ENCODE measurements at regions not wholly inside any gene's neighbourhood (a gene's known extent, or its start where the extent isn't known, plus 50 kb on each side); places are given as distances from the start of the nearest gene placed in this dataset.

DNA sequence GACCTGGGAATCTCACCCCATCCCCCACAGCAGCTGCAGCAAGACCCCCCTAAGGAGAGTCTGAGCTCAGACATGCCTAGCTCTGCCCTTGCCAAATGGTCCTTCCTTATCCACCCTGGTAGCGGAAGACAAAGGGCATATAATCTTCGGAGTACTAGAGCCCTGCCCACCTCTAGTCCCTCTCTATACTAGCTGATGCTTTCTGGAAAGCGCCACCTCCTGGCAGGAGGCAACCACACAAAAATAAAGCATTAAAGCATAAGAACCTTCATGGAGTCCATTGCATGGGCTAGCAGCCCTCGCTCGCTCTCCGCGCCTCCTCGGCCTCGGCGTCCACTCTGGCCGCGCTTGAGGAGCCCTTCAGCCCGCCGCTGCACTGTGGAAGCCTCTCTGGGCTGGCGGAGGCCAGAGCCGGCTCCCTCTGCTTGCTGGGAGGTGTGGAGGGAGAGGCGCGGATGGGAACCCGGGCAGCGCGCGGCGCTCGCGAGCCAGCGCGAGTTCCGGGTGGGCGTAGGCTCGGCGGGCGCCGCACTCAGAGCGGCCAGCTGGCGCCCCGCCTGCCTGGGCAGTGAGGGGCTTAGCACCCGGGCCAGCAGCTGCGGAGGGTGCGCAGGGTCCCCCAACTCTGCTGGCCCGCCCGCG is 941.2 kb downstream of the SUCLG1 start:
- no peak for TF ChIP-seq EZH2 (IDR thresholded peaks at IDR 0.05; ENCODE audit: borderline replicate concordance, low read length)
- TF ChIP-seq, protein P1, sequence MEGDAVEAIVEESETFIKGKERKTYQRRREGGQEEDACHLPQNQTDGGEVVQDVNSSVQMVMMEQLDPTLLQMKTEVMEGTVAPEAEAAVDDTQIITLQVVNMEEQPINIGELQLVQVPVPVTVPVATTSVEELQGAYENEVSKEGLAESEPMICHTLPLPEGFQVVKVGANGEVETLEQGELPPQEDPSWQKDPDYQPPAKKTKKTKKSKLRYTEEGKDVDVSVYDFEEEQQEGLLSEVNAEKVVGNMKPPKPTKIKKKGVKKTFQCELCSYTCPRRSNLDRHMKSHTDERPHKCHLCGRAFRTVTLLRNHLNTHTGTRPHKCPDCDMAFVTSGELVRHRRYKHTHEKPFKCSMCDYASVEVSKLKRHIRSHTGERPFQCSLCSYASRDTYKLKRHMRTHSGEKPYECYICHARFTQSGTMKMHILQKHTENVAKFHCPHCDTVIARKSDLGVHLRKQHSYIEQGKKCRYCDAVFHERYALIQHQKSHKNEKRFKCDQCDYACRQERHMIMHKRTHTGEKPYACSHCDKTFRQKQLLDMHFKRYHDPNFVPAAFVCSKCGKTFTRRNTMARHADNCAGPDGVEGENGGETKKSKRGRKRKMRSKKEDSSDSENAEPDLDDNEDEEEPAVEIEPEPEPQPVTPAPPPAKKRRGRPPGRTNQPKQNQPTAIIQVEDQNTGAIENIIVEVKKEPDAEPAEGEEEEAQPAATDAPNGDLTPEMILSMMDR (IDR thresholded peaks at IDR 0.05; ENCODE audit: low read length), result peak; percentile 30; the same call in 1 of the 2 replicates

DNA sequence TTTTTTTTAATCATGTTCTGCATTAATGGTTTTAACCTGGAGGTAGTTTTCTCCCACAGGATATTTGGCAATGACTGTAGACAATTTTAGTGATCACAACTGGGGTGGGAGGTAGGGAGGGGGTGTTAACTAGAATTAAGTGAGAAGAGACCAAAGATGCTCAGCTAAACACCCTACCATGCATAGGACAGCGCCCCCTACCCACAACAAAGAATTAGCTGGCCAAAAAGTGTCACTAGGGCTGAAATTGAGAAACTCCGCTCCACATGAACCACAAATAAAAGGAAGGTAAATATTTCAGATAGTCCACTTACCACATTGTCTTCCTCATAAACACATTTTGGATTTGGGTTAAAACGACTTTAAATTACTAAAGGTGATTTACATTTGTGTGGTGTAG is 942.6 kb downstream of the SUCLG1 start:
- Histone ChIP-seq H3K36me3 (ENCODE audit: insufficient read depth, low read length) (no peaks in the 10 kb centered on the region), H3K9me3 (ENCODE audit: low read length) (no peaks in the 10 kb centered on the region), H3K79me2 (ENCODE audit: insufficient read depth, low read length) (no peaks in the 10 kb centered on the region), H4K20me1 (ENCODE audit: insufficient read depth, low read length) (no peaks in the 10 kb centered on the region), H3K9ac (ENCODE audit: low read length) (no peak overlapping the region), H3K27ac (ENCODE audit: low read depth, low read length, poor library complexity, severe bottlenecking) (no peak overlapping the region), H3K4me1 (ENCODE audit: insufficient read depth, low read length, severe bottlenecking) (no peaks in the 10 kb centered on the region), H3K4me3 (ENCODE audit: low read depth, low read length, poor library complexity, severe bottlenecking) (no peak overlapping the region), H3K27me3 (ENCODE audit: insufficient read depth, low read length) (no peaks in the 10 kb centered on the region), H3K4me2 (ENCODE audit: low read length) (no peak overlapping the region), H3K9me2 (ENCODE audit: low read depth, low read length) (no peaks in the 10 kb centered on the region), H2AFZ (ENCODE audit: low read length) (no peak overlapping the region), H3F3A (ENCODE audit: insufficient read depth, low read length) (no peaks in the 10 kb centered on the region)
- TF ChIP-seq, protein P1 (IDR thresholded peaks at IDR 0.05; ENCODE audit: low read length), result peak; percentile 31; the same call in 1 of the 2 replicates
- TF ChIP-seq EZH2 (IDR thresholded peaks at IDR 0.05; ENCODE audit: borderline replicate concordance, low read length), result no peak

More for the DNA sequence above, 941.2 kb downstream of the SUCLG1 start:
- H3K36me3 ChIP-seq (ENCODE audit: insufficient read depth, low read length), result no peaks in the 10 kb centered on the region
- H3K9ac ChIP-seq (ENCODE audit: low read length), result no peak overlapping the region
- no peak overlapping the region for H2AFZ ChIP-seq (ENCODE audit: low read length)
- H3K4me2 ChIP-seq (ENCODE audit: low read length), result no peak overlapping the region
- H3K4me3 ChIP-seq (ENCODE audit: low read depth, low read length, poor library complexity, severe bottlenecking), result no peak overlapping the region
- no peak overlapping the region for H3K27ac ChIP-seq (ENCODE audit: low read depth, low read length, poor library complexity, severe bottlenecking)
- H3K4me1 ChIP-seq (ENCODE audit: insufficient read depth, low read length, severe bottlenecking), result no peaks in the 10 kb centered on the region
- H3K9me3 ChIP-seq (ENCODE audit: low read length), result no peaks in the 10 kb centered on the region
- H3K27me3 ChIP-seq (ENCODE audit: insufficient read depth, low read length), result no peaks in the 10 kb centered on the region
- no peaks in the 10 kb centered on the region for H4K20me1 ChIP-seq (ENCODE audit: insufficient read depth, low read length)
- no peaks in the 10 kb centered on the region for H3K79me2 ChIP-seq (ENCODE audit: insufficient read depth, low read length)
- no peaks in the 10 kb centered on the region for H3K9me2 ChIP-seq (ENCODE audit: low read depth, low read length)
- H3F3A ChIP-seq (ENCODE audit: insufficient read depth, low read length), result no peaks in the 10 kb centered on the region

DNA sequence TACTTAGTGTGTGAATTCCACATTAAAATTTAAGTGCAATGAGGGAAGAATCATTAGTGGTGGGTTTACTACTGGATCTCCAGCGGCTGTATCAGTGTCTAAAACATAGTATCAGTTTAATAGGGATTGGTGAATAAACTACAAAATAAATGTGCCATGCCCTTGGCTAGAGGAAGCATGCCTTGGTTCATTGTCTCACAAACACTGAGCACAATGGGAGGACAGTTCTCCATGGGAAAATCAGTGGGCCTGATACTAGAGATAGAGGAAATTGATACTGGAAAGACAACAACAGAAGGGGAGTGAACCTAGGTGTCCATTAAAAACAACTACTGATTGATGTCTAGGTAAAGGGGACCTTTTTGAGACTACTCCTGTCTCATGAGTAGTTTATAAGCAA is 971.6 kb downstream of the SUCLG1 start:
- Histone ChIP-seq H3K27me3 (ENCODE audit: insufficient read depth, low read length) (no peaks in the 10 kb centered on the region), H3K79me2 (ENCODE audit: insufficient read depth, low read length) (no peaks in the 10 kb centered on the region), H3K9me2 (ENCODE audit: low read depth, low read length) (no peaks in the 10 kb centered on the region), H3K36me3 (ENCODE audit: insufficient read depth, low read length) (no peaks in the 10 kb centered on the region), H3K9ac (ENCODE audit: low read length) (no peak overlapping the region), H3K9me3 (ENCODE audit: low read length) (no peaks in the 10 kb centered on the region), H3K27ac (ENCODE audit: low read depth, low read length, poor library complexity, severe bottlenecking) (no peak overlapping the region), H3K4me1 (ENCODE audit: insufficient read depth, low read length, severe bottlenecking) (no peaks in the 10 kb centered on the region), H3K4me3 (ENCODE audit: low read depth, low read length, poor library complexity, severe bottlenecking) (no peak overlapping the region), H3F3A (ENCODE audit: insufficient read depth, low read length) (no peaks in the 10 kb centered on the region), H3K4me2 (ENCODE audit: low read length) (no peak overlapping the region), H4K20me1 (ENCODE audit: insufficient read depth, low read length) (no peaks in the 10 kb centered on the region), H2AFZ (ENCODE audit: low read length) (no peak overlapping the region)
- TF ChIP-seq, protein P1 (IDR thresholded peaks at IDR 0.05; ENCODE audit: low read length), result no peak
- TF ChIP-seq EZH2 (IDR thresholded peaks at IDR 0.05; ENCODE audit: borderline replicate concordance, low read length), result no peak
